HAP-1 (cell line): ENCODE measurements at regions not wholly inside any gene's neighbourhood (a gene's known extent, or its start where the extent isn't known, plus 50 kb on each side); places are given as distances from the start of the nearest gene placed in this dataset.

Experiments
- DNase-seq, 2 experiments: peaks; one replicate each; pipeline ENCODE4 v3.0.0-alpha.2; 2016 to 2020; ENCODE audit warnings: low spot score in 2 of 2
- H3K27me3 ChIP-seq: fragments of 250-450 bp; sonication (Bioruptor Pico); 2 replicates; pipeline ENCODE4 v1.5.1; 2020; ENCODE audit warnings: low read depth, mild to moderate bottlenecking, moderate library complexity
- H3K36me3 ChIP-seq: fragments of 250-450 bp; sonication (Bioruptor Pico); replicated peaks from 2 replicates; pipeline ENCODE4 v1.5.1; 2020; ENCODE audit warnings: mild to moderate bottlenecking
- H3K4me1 ChIP-seq: fragments of 250-450 bp; sonication (Bioruptor Pico); 2 replicates; pipeline ENCODE4 v1.5.1; 2020; ENCODE audit warnings: mild to moderate bottlenecking
- H3K4me3 ChIP-seq: fragments of 250-450 bp; sonication (Bioruptor Pico); 2 replicates; pipeline ENCODE4 v1.5.1; 2020; ENCODE audit warnings: mild to moderate bottlenecking, moderate library complexity
- H3K9me3 ChIP-seq: fragments of 250-450 bp; sonication (Bioruptor Pico); 2 replicates; pipeline ENCODE4 v1.5.1; 2020; ENCODE audit warnings: mild to moderate bottlenecking, moderate library complexity
- in situ Hi-C: fragments of 300-500 bp; cut with MboI; formaldehyde crosslinking; loops from 3 replicates; pipeline ENCODE4 v1.14.3; 2020; ENCODE audit warnings: low sequenced_read_pairs, inconsistent platforms, mixed read lengths

DNA sequence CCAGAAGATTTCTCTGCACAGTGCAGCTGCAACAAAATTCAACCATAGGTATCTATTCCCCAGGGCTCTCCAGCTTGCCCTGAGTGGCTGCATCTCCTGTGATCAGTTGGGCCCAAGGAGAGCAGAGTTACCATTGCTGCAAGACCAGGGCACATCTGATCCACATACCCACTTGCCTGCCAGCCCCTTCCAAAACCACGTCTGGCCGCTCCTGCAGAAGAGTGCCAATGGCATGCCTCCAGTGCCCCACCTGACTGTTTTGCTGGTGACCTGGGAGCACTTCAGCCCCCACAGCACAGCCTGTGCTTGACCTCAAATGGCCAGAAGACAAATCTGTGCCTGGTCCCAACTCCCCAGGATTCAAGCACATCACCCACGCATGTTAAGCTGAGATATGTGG lies 526.1 kb upstream of the GBE1 start:
- no peak overlapping the region for H3K4me3 ChIP-seq
- H3K27me3 ChIP-seq: no peaks in the 10 kb centered on the region
- in situ Hi-C loops: no loop called here
- H3K4me1 ChIP-seq: peaks cover 3% of the 10 kb centered on the region; the same call in 1 of the 2 replicates
- no peaks in the 10 kb centered on the region for H3K36me3 ChIP-seq
- no peaks in the 10 kb centered on the region for H3K9me3 ChIP-seq
- DNase-seq: no peak

GRCh38 chr3:82281205-82281604 lies 519.8 kb upstream of the GBE1 start:
- Histone ChIP-seq H3K4me1 (no peaks in the 10 kb centered on the region), H3K36me3 (no peaks in the 10 kb centered on the region), H3K27me3 (no peaks in the 10 kb centered on the region), H3K4me3 (no peak overlapping the region), H3K9me3 (no peaks in the 10 kb centered on the region)
- no peak for DNase-seq
- in situ Hi-C loops: no loop called here

- Histone ChIP-seq H3K36me3 (no peaks in the 10 kb centered on the region), H3K4me1 (no peaks in the 10 kb centered on the region), H3K4me3 (no peak overlapping the region), H3K9me3 (no peaks in the 10 kb centered on the region), H3K27me3 (no peaks in the 10 kb centered on the region)
- no peak for DNase-seq
- in situ Hi-C loops: no loop called here
Observed at GRCh38 chr3:82276992-82277391, 515.5 kb upstream of the GBE1 start.

GRCh38 chr3:82274897-82275296 lies 513.5 kb upstream of the GBE1 start:
- Histone ChIP-seq H3K27me3 (no peaks in the 10 kb centered on the region), H3K36me3 (no peaks in the 10 kb centered on the region), H3K9me3 (no peaks in the 10 kb centered on the region), H3K4me3 (no peak overlapping the region), H3K4me1 (no peaks in the 10 kb centered on the region)
- no peak for DNase-seq
- in situ Hi-C loops: no loop called here

- Histone ChIP-seq H3K4me1 (no peaks in the 10 kb centered on the region), H3K9me3 (no peaks in the 10 kb centered on the region), H3K27me3 (no peaks in the 10 kb centered on the region), H3K4me3 (no peak overlapping the region), H3K36me3 (no peaks in the 10 kb centered on the region)
- DNase-seq: no peak
- in situ Hi-C loops: no loop called here
Observed at GRCh38 chr3:82265747-82266146, 504.3 kb upstream of the GBE1 start.

- in situ Hi-C loops: no loop called here
- Histone ChIP-seq H3K9me3 (no peaks in the 10 kb centered on the region), H3K27me3 (no peaks in the 10 kb centered on the region), H3K4me3 (no peak overlapping the region), H3K4me1 (no peaks in the 10 kb centered on the region), H3K36me3 (no peaks in the 10 kb centered on the region)
- no peak for DNase-seq
Observed at GRCh38 chr3:82262193-82262592, 500.7 kb upstream of the GBE1 start.

- Histone ChIP-seq H3K27me3 (no peaks in the 10 kb centered on the region), H3K4me1 (no peaks in the 10 kb centered on the region), H3K4me3 (no peak overlapping the region), H3K36me3 (no peaks in the 10 kb centered on the region), H3K9me3 (no peaks in the 10 kb centered on the region)
- in situ Hi-C loops: no loop called here
- no peak for DNase-seq
Observed at GRCh38 chr3:82261637-82262036, 500.2 kb upstream of the GBE1 start.

DNA sequence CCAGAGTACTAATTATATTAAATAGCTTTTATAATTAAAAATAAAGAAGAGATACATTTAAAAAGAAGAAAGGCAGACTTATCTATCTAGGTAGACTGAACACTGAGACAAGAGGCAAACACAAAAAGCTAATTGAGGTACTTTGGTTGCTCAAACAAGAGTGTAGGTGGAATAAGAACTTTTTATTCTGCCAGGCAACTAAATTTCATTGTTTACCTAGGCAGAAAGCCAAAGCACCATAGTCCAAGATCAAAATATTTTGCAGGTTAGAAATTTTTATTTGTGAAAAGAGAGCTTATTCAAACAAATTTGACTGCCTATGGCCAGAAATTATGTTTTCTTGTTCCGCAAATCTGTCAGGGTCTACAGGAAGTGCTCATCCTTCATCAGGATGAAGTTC lies 499.6 kb upstream of the GBE1 start:
- Histone ChIP-seq H3K36me3 (no peaks in the 10 kb centered on the region), H3K27me3 (no peaks in the 10 kb centered on the region), H3K4me3 (no peak overlapping the region), H3K4me1 (no peaks in the 10 kb centered on the region), H3K9me3 (no peaks in the 10 kb centered on the region)
- no peak for DNase-seq
- in situ Hi-C loops: no loop called here

DNA sequence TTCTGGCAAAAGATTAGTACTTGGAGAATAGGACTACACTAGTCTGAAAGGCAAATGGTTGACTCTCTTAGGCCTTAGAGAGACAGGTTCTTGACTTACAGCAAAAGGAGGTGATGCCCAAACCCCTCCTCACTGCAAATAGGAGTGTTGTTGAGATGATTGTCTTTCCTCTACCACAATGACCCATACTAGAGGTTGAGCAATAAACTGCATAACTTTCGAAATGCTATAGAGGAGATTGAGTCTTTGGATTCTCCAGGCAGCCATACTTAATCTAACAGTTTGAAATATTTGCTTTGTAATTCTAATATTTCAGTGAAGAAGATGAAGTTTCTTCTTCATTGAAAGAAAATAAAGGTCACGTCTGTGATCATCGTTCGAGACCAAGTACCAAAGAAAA lies 498.5 kb upstream of the GBE1 start:
- Histone ChIP-seq H3K9me3 (no peaks in the 10 kb centered on the region), H3K36me3 (no peaks in the 10 kb centered on the region), H3K27me3 (no peaks in the 10 kb centered on the region), H3K4me1 (no peaks in the 10 kb centered on the region), H3K4me3 (no peak overlapping the region)
- DNase-seq: no peak
- in situ Hi-C loops: no loop called here

DNA sequence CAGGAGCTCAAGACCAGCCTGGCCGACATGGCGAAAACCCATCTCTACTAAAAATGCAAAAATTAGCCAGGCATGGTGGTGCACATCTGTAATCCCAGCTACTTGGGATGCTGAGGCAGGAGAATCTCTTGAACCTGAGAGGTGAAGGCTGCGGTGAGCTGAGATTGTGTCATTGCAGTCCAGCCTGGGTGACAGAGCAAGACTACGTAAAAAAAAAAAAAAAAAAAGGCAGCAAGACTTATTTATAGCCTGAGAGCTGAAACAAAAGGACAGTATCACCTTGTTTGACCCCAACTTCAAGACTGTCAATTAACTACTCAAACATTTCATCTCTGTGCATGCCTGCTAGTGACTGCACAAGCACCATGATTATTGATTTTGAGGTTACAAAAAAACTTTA lies 478.9 kb upstream of the GBE1 start:
- no peaks in the 10 kb centered on the region for H3K27me3 ChIP-seq
- no peak overlapping the region for H3K4me3 ChIP-seq
- in situ Hi-C loops: no loop called here
- H3K9me3 ChIP-seq: no peaks in the 10 kb centered on the region
- DNase-seq: no peak
- peaks cover 15% of the 10 kb centered on the region for H3K4me1 ChIP-seq
- H3K36me3 ChIP-seq: no peaks in the 10 kb centered on the region

DNA sequence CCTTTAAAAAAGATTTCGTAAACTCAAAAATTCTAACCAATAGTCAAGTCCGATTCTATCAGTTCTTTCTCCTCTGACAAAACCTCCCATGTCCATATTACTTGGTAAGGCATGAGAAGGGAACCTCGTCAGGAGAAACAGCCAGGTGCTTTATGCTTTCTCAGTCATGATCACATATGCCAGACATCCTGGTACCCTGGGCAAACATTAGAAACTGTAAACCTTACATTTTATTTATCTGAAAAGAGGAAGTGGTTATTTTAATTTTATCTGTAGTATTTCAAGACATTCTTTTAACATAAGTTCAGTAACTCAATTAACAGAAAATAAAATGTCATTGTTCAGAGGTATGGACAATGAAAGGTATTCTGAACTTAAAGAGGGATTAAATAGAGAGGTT lies 474.8 kb upstream of the GBE1 start:
- DNase-seq: no peak
- no peaks in the 10 kb centered on the region for H3K36me3 ChIP-seq
- in situ Hi-C loops: no loop called here

DNA sequence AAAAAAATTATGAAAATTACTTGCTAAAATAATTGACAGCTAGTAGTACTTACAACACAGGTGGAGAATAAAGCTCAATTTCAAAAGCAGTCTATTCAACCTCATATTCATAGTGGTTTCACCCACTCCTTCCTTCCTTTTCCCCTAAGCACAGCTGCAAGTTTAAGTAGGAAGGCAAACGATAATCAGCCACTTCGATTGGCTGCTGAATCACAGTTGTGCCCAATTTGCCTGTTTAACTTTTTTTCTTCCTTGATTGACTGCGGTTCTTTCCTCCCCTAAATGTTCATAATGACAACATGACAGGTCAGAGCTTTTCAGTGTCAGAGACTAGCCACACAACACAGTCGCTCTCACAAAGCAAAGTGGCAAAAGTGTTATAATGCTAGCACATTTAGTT lies 468.0 kb upstream of the GBE1 start:
- no peak overlapping the region for H3K4me3 ChIP-seq
- in situ Hi-C loops: no loop called here
- H3K4me1 ChIP-seq: peaks cover 6% of the 10 kb centered on the region
- H3K27me3 ChIP-seq: no peaks in the 10 kb centered on the region
- no peaks in the 10 kb centered on the region for H3K9me3 ChIP-seq
- H3K36me3 ChIP-seq: no peaks in the 10 kb centered on the region
- no peak for DNase-seq

More for the DNA sequence above, 474.8 kb upstream of the GBE1 start:
- Histone ChIP-seq H3K4me1 (peaks cover 3% of the 10 kb centered on the region), H3K27me3 (no peaks in the 10 kb centered on the region), H3K4me3 (no peak overlapping the region), H3K9me3 (no peaks in the 10 kb centered on the region)

GRCh38 chr3:82224661-82225060 lies 463.2 kb upstream of the GBE1 start:
- no peaks in the 10 kb centered on the region for H3K9me3 ChIP-seq
- H3K27me3 ChIP-seq: no peaks in the 10 kb centered on the region
- no peak overlapping the region for H3K4me3 ChIP-seq
- no peaks in the 10 kb centered on the region for H3K36me3 ChIP-seq
- in situ Hi-C loops: no loop called here
- peaks cover 5% of the 10 kb centered on the region; the same call in 1 of the 2 replicates for H3K4me1 ChIP-seq
- DNase-seq: no peak

GRCh38 chr3:82222401-82222800 lies 461.0 kb upstream of the GBE1 start:
- Histone ChIP-seq H3K9me3 (no peaks in the 10 kb centered on the region), H3K4me1 (peaks cover 5% of the 10 kb centered on the region; the same call in 1 of the 2 replicates), H3K36me3 (no peaks in the 10 kb centered on the region), H3K4me3 (no peak overlapping the region), H3K27me3 (no peaks in the 10 kb centered on the region)
- in situ Hi-C loops: no loop called here
- no peak for DNase-seq

DNA sequence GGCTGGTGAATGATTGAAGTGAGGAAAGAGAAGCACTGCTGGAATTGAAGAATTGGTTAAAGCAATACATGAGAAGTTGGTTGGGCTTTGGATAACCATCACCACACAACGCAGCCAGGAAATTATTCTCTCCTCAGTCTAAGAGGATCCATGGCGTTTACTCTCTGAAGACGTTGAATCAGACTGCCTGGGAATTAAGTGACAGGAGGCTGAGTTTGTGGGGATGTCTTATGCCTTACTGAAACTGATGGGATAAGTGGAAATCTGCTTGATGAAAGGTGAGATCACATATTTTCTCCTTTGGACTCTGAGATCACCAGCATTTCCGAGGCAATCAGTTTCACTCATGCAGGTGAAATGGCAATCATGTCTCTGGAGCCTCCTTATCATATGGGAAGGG lies 456.1 kb upstream of the GBE1 start:
- Histone ChIP-seq H3K36me3 (no peaks in the 10 kb centered on the region), H3K27me3 (no peaks in the 10 kb centered on the region), H3K9me3 (no peaks in the 10 kb centered on the region), H3K4me3 (no peak overlapping the region), H3K4me1 (0 out of 2 replicates have a peak, but pooled peaks cover under 1% of the 10 kb centered on the region)
- in situ Hi-C loops: no loop called here
- DNase-seq: no peak
